ENCODE measurements at regions not wholly inside any gene's neighbourhood (a gene's known extent, or its start where the extent isn't known, plus 50 kb on each side); places are given as distances from the start of the nearest gene placed in this dataset.

DNA sequence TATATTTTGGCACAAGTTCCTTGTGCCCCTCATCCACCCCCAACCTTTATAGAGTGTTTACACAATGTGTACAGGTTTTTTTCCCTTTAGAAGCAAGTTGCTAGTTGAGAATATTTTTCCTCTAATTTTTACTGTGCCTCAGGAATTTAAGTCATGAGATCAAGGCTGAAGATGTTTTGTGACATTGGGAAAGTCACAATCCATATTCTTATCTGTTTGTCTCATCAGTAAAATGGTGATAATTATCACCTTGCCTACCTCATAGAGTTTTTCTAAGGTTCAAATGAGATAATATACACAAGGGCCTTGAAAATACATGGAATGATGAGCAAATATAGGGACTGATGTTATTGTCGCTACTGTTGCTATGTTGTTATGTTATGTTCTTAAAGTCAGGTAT lies 109.6 kb upstream of the DIAPH2 start:
- Mint-ChIP-seq H3K36me3 (ENCODE audit: low read depth) (no peaks in the 10 kb centered on the region), H3K27ac (no peak overlapping the region), H3K4me3 (no peak overlapping the region), H3K27me3 (no peaks in the 10 kb centered on the region), H3K4me1 (ENCODE audit: low read depth) (no peaks in the 10 kb centered on the region), H3K9me3 (no peaks in the 10 kb centered on the region)
- TF ChIP-seq CTCF (IDR thresholded peaks at IDR 0.05), result no peak
- ChIA-PET POLR2A (no interaction called here), CTCF (no interaction called here)
- DNase-seq, result no peak
- intact Hi-C loops (cut with micrococcal nuclease), result no loop called here
- ATAC-seq, result no peak

GRCh38 chrX:96576368-96576767 lies 108.3 kb upstream of the DIAPH2 start:
- ChIA-PET CTCF (no interaction called here), POLR2A (no interaction called here)
- H3K27me3 Mint-ChIP-seq, result no peaks in the 10 kb centered on the region
- intact Hi-C loops (cut with micrococcal nuclease), result no loop called here
- no peak overlapping the region for H3K4me3 Mint-ChIP-seq
- DNase-seq, result no peak
- no peak for ATAC-seq
- H3K4me1 Mint-ChIP-seq (ENCODE audit: low read depth), result no peaks in the 10 kb centered on the region
- no peak for TF ChIP-seq CTCF (IDR thresholded peaks at IDR 0.05)
- H3K36me3 Mint-ChIP-seq (ENCODE audit: low read depth), result no peaks in the 10 kb centered on the region
- no peak overlapping the region for H3K27ac Mint-ChIP-seq
- no peaks in the 10 kb centered on the region for H3K9me3 Mint-ChIP-seq

GRCh38 chrX:96578781-96579180 lies 105.9 kb upstream of the DIAPH2 start:
- intact Hi-C loops (cut with micrococcal nuclease), result no loop called here
- no peak for TF ChIP-seq CTCF (IDR thresholded peaks at IDR 0.05)
- H3K4me3 Mint-ChIP-seq, result no peak overlapping the region
- no peaks in the 10 kb centered on the region for H3K9me3 Mint-ChIP-seq
- POLR2A ChIA-PET, result no interaction called here
- CTCF ChIA-PET, result no interaction called here
- H3K27ac Mint-ChIP-seq, result no peak overlapping the region
- no peaks in the 10 kb centered on the region for H3K36me3 Mint-ChIP-seq (ENCODE audit: low read depth)
- no peaks in the 10 kb centered on the region for H3K4me1 Mint-ChIP-seq (ENCODE audit: low read depth)
- DNase-seq, result no peak
- no peak for ATAC-seq
- H3K27me3 Mint-ChIP-seq, result no peaks in the 10 kb centered on the region

DNA sequence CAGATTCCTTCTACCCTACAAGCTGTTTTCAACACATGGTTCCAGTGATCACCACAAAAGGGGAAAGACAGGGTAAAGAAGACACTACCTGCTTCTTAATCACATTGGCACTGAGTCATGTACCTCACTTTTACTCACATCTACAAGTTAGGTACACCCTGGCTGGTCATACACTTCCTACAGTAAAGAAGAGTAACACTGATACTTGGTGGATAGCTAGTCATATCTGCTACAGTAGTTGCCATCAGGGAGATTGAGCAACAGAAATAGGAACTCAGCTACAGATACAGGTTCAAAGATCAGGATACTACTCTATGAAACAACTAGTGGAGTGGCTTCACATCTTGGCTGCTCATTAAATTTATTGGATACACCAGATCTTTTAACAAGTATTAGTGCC lies 105.4 kb upstream of the DIAPH2 start:
- Mint-ChIP-seq H3K27ac (no peak overlapping the region), H3K4me3 (no peak overlapping the region), H3K4me1 (ENCODE audit: low read depth) (no peaks in the 10 kb centered on the region), H3K9me3 (no peaks in the 10 kb centered on the region), H3K27me3 (no peaks in the 10 kb centered on the region), H3K36me3 (ENCODE audit: low read depth) (no peaks in the 10 kb centered on the region)
- CTCF ChIA-PET, result no interaction called here
- intact Hi-C loops (cut with micrococcal nuclease), result no loop called here
- POLR2A ChIA-PET, result no interaction called here
- TF ChIP-seq CTCF (IDR thresholded peaks at IDR 0.05), result no peak
- DNase-seq, result no peak
- no peak for ATAC-seq

GRCh38 chrX:96590403-96590802 lies 94.2 kb upstream of the DIAPH2 start:
- H3K9me3 Mint-ChIP-seq, result no peaks in the 10 kb centered on the region
- ATAC-seq, result no peak
- no peak for TF ChIP-seq CTCF (IDR thresholded peaks at IDR 0.05)
- CTCF ChIA-PET, result no interaction called here
- DNase-seq, result no peak
- no peak overlapping the region for H3K4me3 Mint-ChIP-seq
- H3K36me3 Mint-ChIP-seq (ENCODE audit: low read depth), result no peaks in the 10 kb centered on the region
- H3K4me1 Mint-ChIP-seq (ENCODE audit: low read depth), result no peaks in the 10 kb centered on the region
- intact Hi-C loops (cut with micrococcal nuclease), result no loop called here
- POLR2A ChIA-PET, result interaction anchor here (0.5 kb wide), 1 partner anchor 635 kb away, joined by 3 read pairs; no protein-coding TSS in a partner anchor
- no peaks in the 10 kb centered on the region for H3K27me3 Mint-ChIP-seq
- H3K27ac Mint-ChIP-seq, result no peak overlapping the region

All from activated CD8-positive, alpha-beta T cell treated with anti-CD3 and anti-CD28 coated beads for 36 hours (primary cell).